ENCODE measurements at regions not wholly inside any gene's neighbourhood (a gene's known extent, or its start where the extent isn't known, plus 50 kb on each side); places are given as distances from the start of the nearest gene placed in this dataset.

DNA sequence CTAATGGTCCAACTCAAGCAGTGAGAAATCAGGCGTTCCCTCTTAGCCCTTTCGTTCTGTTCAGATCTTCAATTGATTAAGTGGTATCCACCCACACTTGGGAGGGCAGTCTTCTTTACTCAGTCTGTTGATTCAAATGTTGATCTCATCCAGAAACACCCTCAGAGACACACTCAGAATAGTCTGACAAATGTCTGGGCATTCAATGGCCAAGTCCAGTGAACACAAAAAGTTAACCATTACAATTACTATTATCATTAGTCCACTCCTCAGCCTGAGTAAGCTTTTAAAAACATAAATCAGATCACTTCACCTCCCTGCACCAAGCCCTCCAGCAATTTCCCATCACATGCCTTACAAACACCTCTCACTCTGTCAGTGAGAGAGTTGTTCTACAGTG lies 423.2 kb downstream of the RFPL4B start:
- DNase-seq (ENCODE audit: low read depth), result no peak
- no peak overlapping the region for H3K4me3 ChIP-seq (ENCODE audit: low read depth, low read length)
- no peak for TF ChIP-seq CTCF (IDR thresholded peaks at IDR 0.05; ENCODE audit: insufficient read depth, low read depth, low read length)

GRCh38 chr6:112773187-112773586 lies 426.1 kb downstream of the RFPL4B start:
- DNase-seq (ENCODE audit: low read depth), result no peak
- TF ChIP-seq CTCF (IDR thresholded peaks at IDR 0.05; ENCODE audit: insufficient read depth, low read depth, low read length), result no peak
- H3K4me3 ChIP-seq (ENCODE audit: low read depth, low read length), result no peak overlapping the region

DNA sequence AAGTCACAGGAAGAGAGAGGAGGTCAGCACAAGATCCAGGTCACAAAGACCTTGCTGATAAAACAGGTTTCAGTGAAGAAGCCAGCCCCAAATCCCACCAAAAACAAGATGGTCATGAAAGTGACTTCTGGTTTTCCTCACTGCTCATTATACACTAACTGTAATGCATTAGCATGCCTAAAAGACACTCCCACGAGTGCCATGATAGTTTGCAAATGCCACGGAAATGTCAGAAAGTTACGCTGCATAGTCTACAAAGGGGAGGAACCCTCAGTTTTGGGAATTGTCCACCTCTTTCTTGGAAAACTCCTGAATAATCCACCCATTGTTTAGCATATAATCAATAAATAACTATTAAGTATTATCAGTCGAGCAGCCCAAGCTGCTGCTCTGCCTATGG lies 427.2 kb downstream of the RFPL4B start:
- no peak overlapping the region for H3K4me3 ChIP-seq (ENCODE audit: low read depth, low read length)
- no peak for DNase-seq (ENCODE audit: low read depth)
- TF ChIP-seq CTCF (IDR thresholded peaks at IDR 0.05; ENCODE audit: insufficient read depth, low read depth, low read length), result no peak

DNA sequence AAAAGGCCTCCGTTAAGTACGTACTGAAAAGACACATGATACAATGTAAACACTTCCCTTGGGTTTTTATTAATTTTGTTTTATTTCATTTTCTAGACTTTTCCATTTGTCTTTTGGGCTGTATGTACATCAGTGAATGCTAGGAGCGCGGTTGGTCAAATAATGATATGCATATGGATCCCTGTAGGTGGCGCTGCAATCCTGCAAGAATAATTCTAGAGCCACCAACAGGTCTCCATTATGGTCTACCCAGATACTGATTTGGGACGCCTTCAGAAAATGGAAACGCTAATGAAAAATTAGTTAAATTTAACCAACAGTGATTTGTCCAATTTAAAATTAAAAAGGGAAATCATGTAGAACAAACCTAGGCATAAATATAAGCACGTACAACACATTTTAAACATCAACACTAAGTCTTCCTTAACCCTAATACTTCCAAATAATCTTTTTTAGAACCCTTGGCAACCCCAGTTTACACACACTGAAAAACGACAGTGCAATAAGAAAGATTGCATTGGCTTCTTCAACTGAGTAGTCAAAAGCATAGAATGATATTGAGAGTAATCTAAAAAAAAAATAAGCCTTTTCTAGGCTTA lies 433.5 kb downstream of the RFPL4B start:
- no peak overlapping the region for H3K4me3 ChIP-seq (ENCODE audit: low read depth, low read length)

DNA sequence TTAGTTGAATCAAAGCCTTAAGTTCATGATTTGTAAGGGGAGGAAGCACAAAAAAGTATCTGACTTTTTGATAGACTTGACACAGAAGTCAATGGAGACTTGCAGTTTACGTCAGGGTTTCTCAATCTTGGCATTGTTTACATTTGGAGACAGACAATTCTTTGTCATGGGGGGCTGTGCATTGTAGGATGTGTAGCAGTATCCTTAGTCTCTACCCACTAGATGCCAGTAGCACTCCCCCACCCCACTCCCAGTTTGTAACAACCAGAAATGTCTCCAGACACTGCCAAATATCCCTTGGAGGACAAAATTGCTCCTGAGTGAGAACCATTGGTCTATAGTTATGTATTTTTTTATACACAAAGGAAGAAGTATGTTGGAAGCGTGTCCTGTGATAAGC lies 434.1 kb downstream of the RFPL4B start:
- DNase-seq (ENCODE audit: low read depth), result peak; percentile 39
- peak; percentile 25 for TF ChIP-seq CTCF (IDR thresholded peaks at IDR 0.05; ENCODE audit: insufficient read depth, low read depth, low read length)
- no peak overlapping the region for H3K4me3 ChIP-seq (ENCODE audit: low read depth, low read length)

More for the DNA sequence above, 433.5 kb downstream of the RFPL4B start:
- peak; percentile 77 for TF ChIP-seq CTCF (IDR thresholded peaks at IDR 0.05; ENCODE audit: insufficient read depth, low read depth, low read length)
- DNase-seq (ENCODE audit: low read depth), result peak; percentile 88

DNA sequence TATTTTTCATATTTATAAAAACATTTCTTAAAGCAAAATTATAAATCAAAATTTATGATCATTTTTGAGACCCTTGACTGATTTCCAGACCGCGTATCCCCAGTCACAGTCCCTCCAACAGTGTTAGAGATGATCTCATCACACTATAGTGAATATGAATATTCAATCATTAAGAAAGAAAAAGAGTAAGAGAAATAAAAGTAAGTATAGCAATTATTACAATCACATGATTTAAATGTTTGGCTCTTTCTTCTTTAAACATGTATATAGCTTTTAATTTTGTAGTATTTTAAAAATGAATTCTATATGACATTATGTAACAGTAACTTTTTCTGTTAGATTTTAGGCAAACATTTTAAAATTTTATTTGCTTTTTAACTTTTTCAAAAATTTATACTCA lies 438.3 kb downstream of the RFPL4B start:
- DNase-seq (ENCODE audit: low read depth), result no peak
- no peak for TF ChIP-seq CTCF (IDR thresholded peaks at IDR 0.05; ENCODE audit: insufficient read depth, low read depth, low read length)
- H3K4me3 ChIP-seq (ENCODE audit: low read depth, low read length), result no peak overlapping the region

DNA sequence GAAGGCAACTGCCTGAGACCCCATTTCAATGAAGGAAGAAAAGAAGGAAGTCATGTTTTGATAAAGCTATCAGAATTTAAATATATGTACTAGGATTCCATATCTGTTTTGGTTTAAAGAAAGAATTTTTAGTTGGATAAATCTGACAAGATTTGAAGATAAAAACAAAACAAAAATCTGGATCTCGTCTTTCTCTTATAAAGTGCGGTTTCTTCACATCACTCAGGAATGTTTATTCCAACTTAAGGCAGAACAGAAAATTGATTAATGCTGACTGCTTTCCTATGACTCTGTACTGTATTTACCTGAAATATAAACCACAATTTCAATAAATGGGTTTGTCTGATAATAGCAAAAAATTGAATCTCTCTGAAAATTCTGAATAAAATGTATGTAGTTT lies 439.7 kb downstream of the RFPL4B start:
- no peak for TF ChIP-seq CTCF (IDR thresholded peaks at IDR 0.05; ENCODE audit: insufficient read depth, low read depth, low read length)
- no peak for DNase-seq (ENCODE audit: low read depth)
- no peak overlapping the region for H3K4me3 ChIP-seq (ENCODE audit: low read depth, low read length)

Measured in fibroblast of villous mesenchyme (primary cell).